ENCODE measurements at regions not wholly inside any gene's neighbourhood (a gene's known extent, or its start where the extent isn't known, plus 50 kb on each side); places are given as distances from the start of the nearest gene placed in this dataset.

- TF ChIP-seq, protein P1, sequence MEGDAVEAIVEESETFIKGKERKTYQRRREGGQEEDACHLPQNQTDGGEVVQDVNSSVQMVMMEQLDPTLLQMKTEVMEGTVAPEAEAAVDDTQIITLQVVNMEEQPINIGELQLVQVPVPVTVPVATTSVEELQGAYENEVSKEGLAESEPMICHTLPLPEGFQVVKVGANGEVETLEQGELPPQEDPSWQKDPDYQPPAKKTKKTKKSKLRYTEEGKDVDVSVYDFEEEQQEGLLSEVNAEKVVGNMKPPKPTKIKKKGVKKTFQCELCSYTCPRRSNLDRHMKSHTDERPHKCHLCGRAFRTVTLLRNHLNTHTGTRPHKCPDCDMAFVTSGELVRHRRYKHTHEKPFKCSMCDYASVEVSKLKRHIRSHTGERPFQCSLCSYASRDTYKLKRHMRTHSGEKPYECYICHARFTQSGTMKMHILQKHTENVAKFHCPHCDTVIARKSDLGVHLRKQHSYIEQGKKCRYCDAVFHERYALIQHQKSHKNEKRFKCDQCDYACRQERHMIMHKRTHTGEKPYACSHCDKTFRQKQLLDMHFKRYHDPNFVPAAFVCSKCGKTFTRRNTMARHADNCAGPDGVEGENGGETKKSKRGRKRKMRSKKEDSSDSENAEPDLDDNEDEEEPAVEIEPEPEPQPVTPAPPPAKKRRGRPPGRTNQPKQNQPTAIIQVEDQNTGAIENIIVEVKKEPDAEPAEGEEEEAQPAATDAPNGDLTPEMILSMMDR (IDR thresholded peaks at IDR 0.05): no peak
- no peak for TF ChIP-seq POLR2A (IDR thresholded peaks at IDR 0.05)
Observed at GRCh38 chr9:16331031-16331430, 539.4 kb downstream of the BNC2 start.

Measured in esophagus squamous epithelium (tissue), 4 donors.